NCI-H2171 treated with DMSO at 0.1 percent for 48 hours (cell line): ENCODE measurements at regions not wholly inside any gene's neighbourhood (a gene's known extent, or its start where the extent isn't known, plus 50 kb on each side); places are given as distances from the start of the nearest gene placed in this dataset.
"Not testable (repeated sequence)": the region's sequence is repeated elsewhere in the genome, so short reads cannot be mapped to it uniquely, and the experiment has no call there.

Experiments
- DNase-seq: peaks from one replicate; lab custom pipeline; 2025; lab: John Stamatoyannopoulos, UW

GRCh38 chr6:119493980-119494379 lies 144.4 kb upstream of the MAN1A1 start:
- peak; percentile 75 for DNase-seq

DNA sequence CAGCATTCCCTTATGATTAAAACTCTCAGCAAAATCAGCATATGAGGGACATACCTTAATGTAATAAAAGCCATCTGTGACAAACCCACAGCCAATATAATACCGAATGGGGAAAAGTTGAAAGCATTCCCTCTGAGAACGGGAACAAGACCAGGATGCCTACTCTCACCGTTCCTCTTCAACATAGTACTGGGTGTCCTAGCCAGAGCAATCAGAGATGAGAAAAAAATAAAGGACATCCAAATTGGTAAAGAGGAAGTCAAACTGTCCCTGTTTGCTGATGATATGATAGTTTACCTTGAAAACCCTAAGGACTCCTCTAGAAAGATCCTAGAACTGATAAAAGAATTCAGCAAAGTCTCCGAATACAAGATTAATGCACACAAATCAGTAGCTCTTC lies 141.6 kb upstream of the MAN1A1 start:
- DNase-seq, result not testable (repeated sequence)

DNA sequence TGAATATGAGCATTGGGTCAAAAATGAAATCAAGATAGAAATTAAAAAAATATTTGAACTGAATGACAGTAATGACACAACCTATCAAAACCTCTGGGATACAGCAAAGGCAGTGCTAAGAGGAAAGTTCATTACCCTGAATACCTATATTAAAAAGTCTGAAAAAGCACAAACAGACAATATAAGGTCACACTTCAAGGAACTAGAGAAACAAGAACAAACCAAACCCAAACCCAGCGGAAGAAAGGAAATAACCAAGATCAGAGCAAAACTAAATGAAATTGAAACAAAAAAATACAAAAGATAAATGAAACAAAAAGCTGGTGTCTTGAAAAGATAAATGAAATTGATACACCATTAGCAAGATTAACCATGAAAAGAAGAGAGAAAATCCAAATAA lies 140.5 kb upstream of the MAN1A1 start:
- DNase-seq, result not testable (repeated sequence)

DNA sequence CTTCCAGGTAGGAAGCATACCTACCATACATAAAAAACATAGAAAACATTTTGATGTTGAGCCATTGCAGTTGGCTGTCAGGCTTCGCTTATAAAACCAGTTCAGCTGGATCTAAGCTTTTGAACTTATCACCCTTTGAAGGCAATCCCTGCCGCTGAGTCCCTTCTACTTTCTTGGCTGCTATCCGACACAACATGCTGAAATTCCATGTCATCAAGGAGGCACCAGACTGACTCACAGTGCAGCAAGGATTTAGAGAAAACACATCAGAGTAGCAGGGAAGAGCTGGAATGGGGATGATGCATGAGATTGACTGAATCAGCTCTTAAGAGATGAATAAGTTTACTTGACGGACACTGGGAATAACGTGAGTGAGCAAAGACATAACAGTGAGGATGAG lies 135.0 kb upstream of the MAN1A1 start:
- no peak for DNase-seq

DNA sequence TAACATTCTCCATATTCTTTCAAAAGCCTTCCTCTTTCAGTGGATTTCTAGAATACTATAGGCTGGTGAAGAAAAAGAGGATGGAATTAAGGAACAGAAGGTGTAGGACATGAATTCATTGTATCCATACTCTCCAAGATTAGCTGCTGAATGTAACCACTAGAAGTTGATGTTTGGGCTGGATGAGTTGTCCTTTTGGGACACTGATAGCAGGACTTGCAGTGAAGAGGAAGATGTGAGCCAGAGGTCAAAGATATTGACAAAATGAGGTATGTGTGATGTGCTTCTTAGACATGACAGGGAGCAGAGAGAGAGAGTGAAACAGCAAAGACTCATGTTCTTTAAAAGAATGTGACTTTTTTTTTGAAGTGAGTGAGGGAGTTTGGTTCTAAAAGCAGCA lies 134.3 kb upstream of the MAN1A1 start:
- DNase-seq, result no peak

DNA sequence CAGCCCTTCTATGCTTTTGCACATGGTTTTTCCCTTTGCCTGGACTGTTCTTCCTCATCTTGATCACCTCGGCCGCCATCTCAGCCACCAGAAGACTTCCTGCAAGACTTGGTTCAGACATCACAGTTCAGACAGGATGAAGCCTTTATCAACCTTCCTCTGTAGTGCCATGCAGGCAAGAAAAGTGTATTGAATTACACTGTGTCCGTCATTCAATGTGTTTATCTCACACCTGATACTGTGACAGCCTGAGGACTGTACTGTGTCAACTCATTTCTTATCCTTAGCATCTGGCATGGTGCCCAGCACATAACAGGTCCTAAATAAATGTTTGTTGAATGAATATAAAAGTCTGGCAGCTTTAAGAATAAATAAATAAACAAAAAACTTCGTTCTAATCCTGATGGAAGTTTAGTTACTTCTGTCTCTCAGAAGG lies 133.3 kb upstream of the MAN1A1 start:
- DNase-seq, result peak; percentile 61

DNA sequence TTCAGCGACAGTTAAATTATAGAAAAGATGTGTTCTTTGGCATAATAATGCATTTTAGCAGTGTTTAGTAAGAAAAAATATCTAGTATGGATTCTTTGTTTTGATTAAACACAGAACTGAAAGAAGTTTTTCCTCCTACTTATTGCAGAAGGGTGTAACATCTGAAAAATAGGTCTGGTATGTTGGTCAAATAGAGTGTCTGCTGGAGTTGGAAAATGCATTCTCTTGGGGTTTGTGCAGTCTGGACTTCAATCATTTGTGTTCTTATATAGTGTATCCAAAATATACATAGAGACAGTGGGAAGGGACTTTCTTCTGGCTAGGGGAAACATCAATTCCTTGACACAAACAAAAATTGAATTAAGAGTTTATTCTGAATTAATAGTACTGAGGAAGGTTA lies 132.4 kb upstream of the MAN1A1 start:
- DNase-seq, result no peak

DNA sequence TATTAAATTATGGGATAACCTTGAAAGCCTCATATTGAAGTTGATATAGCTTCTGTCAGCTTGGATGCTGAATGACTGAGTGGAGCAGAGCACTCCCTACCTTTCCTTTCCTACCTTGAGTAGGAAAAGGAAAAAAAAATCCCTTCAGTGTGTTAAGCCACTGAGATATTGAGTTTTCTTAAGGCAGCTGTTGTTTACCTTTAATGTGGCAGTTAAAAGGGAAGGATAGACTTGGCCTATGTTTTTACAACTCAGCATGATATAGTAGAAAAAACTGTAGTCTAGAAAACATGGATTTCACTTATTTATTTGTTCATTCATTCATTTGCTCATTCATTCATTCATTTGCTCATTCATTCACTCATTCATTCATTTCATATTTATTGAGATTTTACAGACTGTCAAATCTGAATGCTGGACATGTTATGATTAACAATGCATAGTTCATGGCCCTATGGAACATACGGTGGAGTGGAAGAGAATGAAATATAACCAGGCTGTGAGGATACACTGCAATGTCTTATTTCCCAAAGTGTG lies 131.5 kb upstream of the MAN1A1 start:
- DNase-seq, result peak; percentile 59

DNA sequence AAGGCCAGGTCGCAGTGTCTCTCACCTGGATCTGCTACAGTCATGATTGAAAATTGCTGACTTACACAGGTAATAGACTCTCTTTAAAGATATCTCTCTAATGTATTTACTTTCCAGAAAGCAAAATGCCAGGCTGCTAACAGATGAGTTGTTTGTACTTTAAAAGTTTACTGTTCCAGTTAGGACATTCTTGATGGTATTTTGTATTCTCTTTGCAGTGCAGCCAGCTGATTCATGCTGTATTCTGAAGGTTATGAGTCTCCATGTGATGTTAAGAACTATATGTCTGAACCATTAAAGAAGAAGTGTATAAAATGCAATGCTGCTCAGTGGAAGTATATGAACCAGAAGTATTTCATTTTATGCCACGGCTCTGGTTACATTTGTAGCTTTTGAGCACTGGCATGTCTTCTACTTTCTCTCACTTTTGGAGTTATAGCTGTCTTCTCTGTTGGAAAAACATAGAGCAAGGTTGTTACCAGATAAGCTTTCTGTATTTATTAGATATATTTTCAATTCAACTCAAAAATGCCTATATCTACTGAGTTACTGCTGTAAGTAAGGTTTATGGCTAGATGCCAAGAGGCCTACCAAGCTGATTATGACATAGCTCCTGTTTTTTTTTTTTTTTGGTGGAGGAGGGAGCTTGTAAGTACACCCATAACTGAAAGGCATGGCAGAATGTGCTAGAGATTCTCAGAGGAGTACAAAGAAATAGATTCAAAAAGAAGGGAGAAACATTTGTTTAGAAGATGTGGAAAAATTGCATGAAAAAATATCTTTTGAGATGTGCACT lies 130.5 kb upstream of the MAN1A1 start:
- DNase-seq, result peak; percentile 36

GRCh38 chr6:119476554-119476953 lies 127.0 kb upstream of the MAN1A1 start:
- no peak for DNase-seq

DNA sequence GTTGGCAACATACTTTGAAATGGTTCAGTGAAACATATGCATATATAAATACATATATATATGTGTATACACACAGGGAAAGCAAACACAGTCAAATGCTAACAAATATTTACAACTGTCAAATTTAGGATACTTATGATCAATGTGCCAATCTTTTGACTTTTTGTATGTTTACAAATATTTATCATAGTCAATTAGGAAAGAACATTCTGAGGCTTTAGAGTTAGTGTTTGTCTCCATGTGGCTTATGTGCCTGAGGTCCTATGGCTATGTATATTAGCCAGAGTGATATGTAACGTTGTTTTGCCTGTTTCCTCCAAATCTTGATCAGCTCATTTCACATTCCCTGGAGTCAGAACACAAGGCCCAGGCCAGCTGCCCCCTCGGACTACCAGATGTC lies 126.5 kb upstream of the MAN1A1 start:
- DNase-seq, result no peak

DNA sequence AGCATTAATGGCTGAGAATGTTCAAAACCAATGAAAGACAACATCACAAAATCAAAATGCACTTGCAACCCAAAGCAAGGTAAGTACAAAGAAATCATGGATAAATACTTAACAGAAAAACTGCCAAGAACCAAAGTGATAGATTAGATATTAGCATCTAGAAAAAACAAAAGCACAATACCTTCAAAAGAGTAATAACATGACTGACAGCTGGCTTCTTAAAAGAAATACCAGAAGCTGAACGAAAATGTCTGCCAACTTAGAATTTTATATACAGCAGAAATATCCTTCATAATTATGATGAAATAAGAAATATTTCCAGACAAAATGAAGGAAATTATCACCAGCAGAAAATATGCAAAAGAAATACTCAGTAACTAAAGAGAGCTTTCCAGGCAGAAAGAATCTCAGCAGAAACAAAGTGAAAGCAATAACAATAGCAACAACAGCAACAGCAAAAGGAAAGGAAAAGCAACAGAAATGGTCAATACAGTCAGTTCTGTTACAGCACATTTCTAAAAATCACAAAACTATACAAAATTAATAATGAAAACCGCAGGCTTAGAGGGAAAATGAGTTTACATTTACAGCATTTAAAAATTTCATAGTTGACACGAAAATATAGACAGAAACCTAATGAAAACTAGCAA lies 121.5 kb upstream of the MAN1A1 start:
- DNase-seq, result no peak

GRCh38 chr6:119467488-119468081 lies 118.0 kb upstream of the MAN1A1 start:
- DNase-seq, result no peak

DNA sequence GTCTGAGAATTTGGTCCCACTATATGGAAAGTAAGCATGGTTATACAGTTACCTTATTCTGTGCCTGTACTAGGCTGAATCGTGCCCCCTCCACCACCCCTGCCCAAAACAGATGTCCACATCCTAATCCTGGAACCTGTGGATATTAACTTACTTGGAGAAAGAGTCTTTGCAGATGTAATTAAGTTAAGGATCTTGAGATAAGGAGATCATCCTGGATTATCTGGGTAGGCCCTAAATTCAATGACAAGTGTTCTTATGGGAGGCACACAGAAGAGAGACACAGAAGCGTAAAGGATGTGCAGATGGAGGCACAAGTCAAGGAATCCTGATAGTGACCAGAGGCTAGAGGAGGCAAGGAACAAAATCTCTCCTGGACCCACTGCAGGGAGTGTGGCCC lies 116.7 kb upstream of the MAN1A1 start:
- DNase-seq, result no peak

- no peak for DNase-seq
Measured at GRCh38 chr6:119463081-119463626, 113.6 kb upstream of the MAN1A1 start.

DNA sequence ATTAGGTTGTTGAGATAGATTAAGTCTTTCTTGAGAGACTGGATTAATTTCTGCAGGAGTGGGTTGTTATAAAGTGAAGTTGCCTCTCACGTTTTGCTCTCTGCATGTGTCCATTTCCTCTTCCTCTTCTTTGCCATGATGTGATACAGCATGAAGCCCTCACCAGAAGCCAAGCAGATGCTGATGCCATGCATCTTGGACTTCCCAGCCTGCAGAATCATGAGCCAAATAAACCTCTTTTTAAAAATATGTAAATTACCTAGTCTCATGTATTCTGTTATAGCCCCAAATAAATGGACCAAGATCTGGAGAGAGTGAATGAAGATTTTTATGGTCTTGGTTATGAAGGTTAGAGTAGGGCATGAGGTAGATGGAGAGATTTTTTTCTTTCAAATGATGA lies 111.6 kb upstream of the MAN1A1 start:
- no peak for DNase-seq

- DNase-seq, result no peak
Measured at GRCh38 chr6:119459207-119459974, 109.8 kb upstream of the MAN1A1 start.

- DNase-seq, result no peak
Measured at GRCh38 chr6:119454714-119455113, 105.2 kb upstream of the MAN1A1 start.

- no peak for DNase-seq
Measured at GRCh38 chr6:119453242-119454200, 104.0 kb upstream of the MAN1A1 start.

GRCh38 chr6:119449331-119450156 lies 100.0 kb upstream of the MAN1A1 start:
- no peak for DNase-seq
